ENCODE measurements at regions not wholly inside any gene's neighbourhood (a gene's known extent, or its start where the extent isn't known, plus 50 kb on each side); places are given as distances from the start of the nearest gene placed in this dataset.

DNA sequence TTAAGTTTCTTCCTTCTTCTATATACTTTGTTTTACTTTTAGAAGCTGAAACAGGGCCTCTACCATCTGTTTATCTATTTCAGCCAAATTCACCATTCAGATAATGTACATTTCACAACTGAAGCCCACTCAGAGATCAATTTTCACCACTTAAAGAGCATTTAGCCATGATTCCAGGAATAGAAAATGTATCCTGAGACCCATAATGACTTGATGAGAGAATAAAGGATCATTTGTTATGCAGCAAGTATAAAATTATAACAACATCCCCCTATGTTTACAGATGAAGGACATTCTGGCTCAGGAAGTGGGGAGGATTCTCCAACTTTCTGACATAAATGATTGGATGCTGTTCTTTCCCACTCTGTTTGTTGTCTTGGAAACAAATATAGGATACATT lies 962.1 kb upstream of the EEF2KMT start:
- TF ChIP-seq POLR2A (IDR thresholded peaks at IDR 0.05; ENCODE audit: low read depth, low read length) (no peak), CTCF (IDR thresholded peaks at IDR 0.05; ENCODE audit: extremely low read depth in 1 of 2, insufficient read depth in 1 of 2, low read depth in 1 of 2, low read length in 2 of 2) (no peak), POLR2AphosphoS5 (IDR thresholded peaks at IDR 0.05; ENCODE audit: insufficient read depth, low read depth, low read length) (no peak), MYC (IDR thresholded peaks at IDR 0.05; ENCODE audit: low read depth, low read length) (no peak), EZH2 (IDR thresholded peaks at IDR 0.05; ENCODE audit: borderline replicate concordance, low read depth, low read length, severe bottlenecking) (no peak), GATA2 (IDR thresholded peaks at IDR 0.05; ENCODE audit: insufficient read depth, insufficient read length, low read depth, low read length) (no peak), MAX (IDR thresholded peaks at IDR 0.05; ENCODE audit: insufficient read depth, insufficient read length) (no peak), JUN (IDR thresholded peaks at IDR 0.05; ENCODE audit: borderline replicate concordance, insufficient read depth, insufficient read length, low read depth) (no peak), FOS (IDR thresholded peaks at IDR 0.05; ENCODE audit: borderline replicate concordance, insufficient read depth, low read length) (no peak)
